Liver (tissue), 8 donors: ENCODE measurements at regions not wholly inside any gene's neighbourhood (a gene's known extent, or its start where the extent isn't known, plus 50 kb on each side); places are given as distances from the start of the nearest gene placed in this dataset.

Source experiments
- DNase-seq: peaks from one replicate; pipeline ENCODE4 v3.0.0-alpha.2; 2017; ENCODE audit warnings: low spot score
- H3K27ac ChIP-seq, 2 donors: one replicate each; pipeline ENCODE4 v1.7.0; 2013; ENCODE audit warnings: inconsistent platforms in 2 of 2, low read length in 2 of 2, control low read depth in 1 of 2, low read depth in 1 of 2, mild to moderate bottlenecking in 1 of 2
- H3K27me3 ChIP-seq, 4 donors: one replicate each; pipeline versions ENCODE4 v1.6.1 to v1.7.0; 2013; ENCODE audit warnings: low read length in 3 of 4, inconsistent platforms in 1 of 4, mild to moderate bottlenecking in 1 of 4, moderate library complexity in 1 of 4; ENCODE audit not compliant: control insufficient read depth in 4 of 4, insufficient read depth in 4 of 4
- H3K36me3 ChIP-seq, 4 donors: one replicate each; pipeline versions ENCODE4 v1.6.1 to v1.7.0; 2013; ENCODE audit warnings: low read length in 3 of 4, mild to moderate bottlenecking in 3 of 4, low read depth in 1 of 4, moderate library complexity in 1 of 4; ENCODE audit not compliant: control insufficient read depth in 4 of 4, insufficient read depth in 3 of 4
- H3K4me1 ChIP-seq, 4 donors: one replicate each; pipeline versions ENCODE4 v1.6.1 to v1.7.0; 2013; ENCODE audit warnings: low read length in 3 of 4, mild to moderate bottlenecking in 3 of 4, moderate library complexity in 1 of 4; ENCODE audit not compliant: control insufficient read depth in 4 of 4, insufficient read depth in 4 of 4
- H3K4me3 ChIP-seq, 3 donors: one replicate each; pipeline versions ENCODE4 v1.6.1 to v1.7.0; 2013; ENCODE audit warnings: low read length in 3 of 3, control low read depth in 1 of 3, low read depth in 1 of 3, mild to moderate bottlenecking in 1 of 3
- H3K9ac ChIP-seq, 2 donors: one replicate each; pipeline ENCODE4 v1.7.0; 2013; ENCODE audit warnings: low read length in 2 of 2, mild to moderate bottlenecking in 2 of 2, moderate library complexity in 2 of 2, control low read depth in 1 of 2, low read depth in 1 of 2
- H3K9me3 ChIP-seq, 4 donors: one replicate each; pipeline versions ENCODE4 v1.6.1 to v1.7.0; 2013; ENCODE audit warnings: low read length in 3 of 4; ENCODE audit not compliant: control insufficient read depth in 4 of 4
- ATF3 ChIP-seq: IDR thresholded peaks from 2 replicates; pipeline ENCODE4 v1.6.1; 2016; ENCODE audit warnings: antibody characterized with exemption
- CTCF ChIP-seq: fragments of 150-350 bp; IDR thresholded peaks from 2 replicates; pipeline ENCODE4 v1.5.1; 2017; ENCODE audit warnings: improper control_type of control experiment, low read depth, low read length; ENCODE audit not compliant: missing input control
- EGR1 ChIP-seq, 2 donors: IDR thresholded peaks; 2 replicates each; pipeline ENCODE4 v1.6.1; 2016 to 2018; ENCODE audit warnings: antibody characterized with exemption in 2 of 2, low read depth in 2 of 2
- FOXA1 ChIP-seq: IDR thresholded peaks from 2 replicates; pipeline ENCODE4 v1.6.1; 2016; ENCODE audit warnings: antibody characterized with exemption
- FOXA2 ChIP-seq: IDR thresholded peaks from 2 replicates; pipeline ENCODE4 v1.6.1; 2016; ENCODE audit warnings: antibody characterized with exemption
- GABPA ChIP-seq, 2 donors: IDR thresholded peaks in 1 of 2; conservative IDR thresholded peaks in 1 of 2; 2 replicates each; pipeline ENCODE4 v1.6.1; 2016; ENCODE audit warnings: antibody characterized with exemption in 2 of 2, mild to moderate bottlenecking in 1 of 2, moderate library complexity in 1 of 2
- HNF4A ChIP-seq, 2 donors: conservative IDR thresholded peaks; 2 replicates each; pipeline ENCODE4 v1.6.1; 2016; ENCODE audit warnings: antibody characterized with exemption in 2 of 2, mild to moderate bottlenecking in 2 of 2
- HNF4G ChIP-seq: IDR thresholded peaks from 2 replicates; pipeline ENCODE4 v1.6.1; 2016; ENCODE audit warnings: antibody characterized with exemption
- JUND ChIP-seq, 2 donors: IDR thresholded peaks; 2 replicates each; pipeline ENCODE4 v1.6.1; 2016; ENCODE audit warnings: antibody characterized with exemption in 2 of 2
- NR2F2 ChIP-seq: IDR thresholded peaks from 2 replicates; pipeline ENCODE4 v1.6.1; 2016; ENCODE audit warnings: antibody characterized with exemption
- RAD21 ChIP-seq, 2 donors: IDR thresholded peaks; 2 replicates each; pipeline ENCODE4 v1.6.1; 2016; ENCODE audit warnings: antibody characterized with exemption in 2 of 2, mild to moderate bottlenecking in 2 of 2
- REST ChIP-seq: IDR thresholded peaks from 2 replicates; pipeline ENCODE4 v1.6.1; 2016; ENCODE audit warnings: antibody characterized with exemption, mild to moderate bottlenecking
- RXRA ChIP-seq, 2 donors: IDR thresholded peaks; 2 replicates each; pipeline ENCODE4 v1.6.1; 2017 to 2018; ENCODE audit warnings: antibody characterized with exemption in 2 of 2, mild to moderate bottlenecking in 1 of 2
- SP1 ChIP-seq: IDR thresholded peaks from 2 replicates; pipeline ENCODE4 v1.6.1; 2018; ENCODE audit warnings: antibody characterized with exemption, mild to moderate bottlenecking
- TAF1 ChIP-seq: conservative IDR thresholded peaks from 2 replicates; pipeline ENCODE4 v1.6.1; 2016; ENCODE audit warnings: antibody characterized with exemption, mild to moderate bottlenecking
- YY1 ChIP-seq: IDR thresholded peaks from 2 replicates; pipeline ENCODE4 v1.6.1; 2016; ENCODE audit warnings: antibody characterized with exemption, mild to moderate bottlenecking
- WGBS: extraction: QIAGEN DNeasy Blood & Tissue Kit; methylation state at CpG from one replicate; pipeline ENCODE4 v1.1.7; 2013; 5-methylcytosine and 5-hydroxymethylcytosine counted together
- TF ChIP-seq, protein P1 (sequence below): IDR thresholded peaks from 2 replicates; pipeline ENCODE4 v1.6.1; 2016; ENCODE audit warnings: antibody characterized with exemption
- TF ChIP-seq, protein P2 (sequence below): IDR thresholded peaks from 2 replicates; pipeline ENCODE4 v1.6.1; 2016; ENCODE audit warnings: antibody characterized with exemption
- donor health status: healthy.
- donor health status: healthy.
- donor health status: healthy.
- donor health status: healthy.
- donor health status: healthy.

GRCh38 chr16:85202631-85203461 lies 90.6 kb upstream of the CIBAR2 start:
- Histone ChIP-seq H3K9ac (no peak overlapping the region), H3K27ac (no peak overlapping the region), H3K36me3 (no peaks in the 10 kb centered on the region), H3K27me3 (no peaks in the 10 kb centered on the region), H3K4me1 (peaks cover 5 to 36% (median 13%) of the 10 kb centered on the region in 4 donors), H3K9me3 (no peaks in the 10 kb centered on the region), H3K4me3 (no peak overlapping the region)
- WGBS, result 89% methylated on average over 21 of the region's 21 CpGs
- no peak for DNase-seq
- TF ChIP-seq FOXA1, result no peak
- TF ChIP-seq, protein P1, sequence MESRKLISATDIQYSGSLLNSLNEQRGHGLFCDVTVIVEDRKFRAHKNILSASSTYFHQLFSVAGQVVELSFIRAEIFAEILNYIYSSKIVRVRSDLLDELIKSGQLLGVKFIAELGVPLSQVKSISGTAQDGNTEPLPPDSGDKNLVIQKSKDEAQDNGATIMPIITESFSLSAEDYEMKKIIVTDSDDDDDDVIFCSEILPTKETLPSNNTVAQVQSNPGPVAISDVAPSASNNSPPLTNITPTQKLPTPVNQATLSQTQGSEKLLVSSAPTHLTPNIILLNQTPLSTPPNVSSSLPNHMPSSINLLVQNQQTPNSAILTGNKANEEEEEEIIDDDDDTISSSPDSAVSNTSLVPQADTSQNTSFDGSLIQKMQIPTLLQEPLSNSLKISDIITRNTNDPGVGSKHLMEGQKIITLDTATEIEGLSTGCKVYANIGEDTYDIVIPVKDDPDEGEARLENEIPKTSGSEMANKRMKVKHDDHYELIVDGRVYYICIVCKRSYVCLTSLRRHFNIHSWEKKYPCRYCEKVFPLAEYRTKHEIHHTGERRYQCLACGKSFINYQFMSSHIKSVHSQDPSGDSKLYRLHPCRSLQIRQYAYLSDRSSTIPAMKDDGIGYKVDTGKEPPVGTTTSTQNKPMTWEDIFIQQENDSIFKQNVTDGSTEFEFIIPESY, result no peak
- TF ChIP-seq YY1, result no peak
- TF ChIP-seq ATF3, result no peak
- no peak for TF ChIP-seq REST
- no peak for TF ChIP-seq CTCF
- TF ChIP-seq GABPA (IDR thresholded peaks at IDR 0.05 in 1 of 2, conservative IDR thresholded peaks at IDR 0.05 in 1 of 2), result no peak
- no peak for TF ChIP-seq RXRA (IDR thresholded peaks at IDR 0.05)
- TF ChIP-seq FOXA2, result no peak
- TF ChIP-seq NR2F2, result no peak
- no peak for TF ChIP-seq HNF4G

- H3K36me3 ChIP-seq, result no peaks in the 10 kb centered on the region
- H3K9me3 ChIP-seq, result no peaks in the 10 kb centered on the region
- no peak for DNase-seq
- no peak overlapping the region for H3K9ac ChIP-seq
- peaks cover 5 to 36% (median 13%) of the 10 kb centered on the region in 4 donors for H3K4me1 ChIP-seq
- H3K27me3 ChIP-seq, result no peaks in the 10 kb centered on the region
- no peak overlapping the region for H3K27ac ChIP-seq
- WGBS, result 92% methylated on average over 5 of the region's 5 CpGs
- no peak overlapping the region for H3K4me3 ChIP-seq
- TF ChIP-seq GABPA (IDR thresholded peaks at IDR 0.05 in 1 of 2, conservative IDR thresholded peaks at IDR 0.05 in 1 of 2), result no peak
- no peak for TF ChIP-seq TAF1
- TF ChIP-seq HNF4A (conservative IDR thresholded peaks at IDR 0.05), result no peak
- TF ChIP-seq FOXA1, result no peak
- TF ChIP-seq SP1, result no peak
- no peak for TF ChIP-seq EGR1 (IDR thresholded peaks at IDR 0.05; ENCODE audit: low read depth in 2 of 2)
- no peak for TF ChIP-seq YY1
- TF ChIP-seq, protein P2, sequence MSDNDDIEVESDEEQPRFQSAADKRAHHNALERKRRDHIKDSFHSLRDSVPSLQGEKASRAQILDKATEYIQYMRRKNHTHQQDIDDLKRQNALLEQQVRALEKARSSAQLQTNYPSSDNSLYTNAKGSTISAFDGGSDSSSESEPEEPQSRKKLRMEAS, result no peak
- no peak for TF ChIP-seq ATF3
- TF ChIP-seq RAD21 (IDR thresholded peaks at IDR 0.05), result no peak
- TF ChIP-seq NR2F2, result no peak
- TF ChIP-seq HNF4G, result no peak
- TF ChIP-seq CTCF, result no peak
- no peak for TF ChIP-seq JUND (IDR thresholded peaks at IDR 0.05)
- TF ChIP-seq, protein P1, result no peak
Observed at GRCh38 chr16:85203462-85203813, 91.2 kb upstream of the CIBAR2 start.
